OCI-LY3 (cell line): ENCODE measurements at regions not wholly inside any gene's neighbourhood (a gene's known extent, or its start where the extent isn't known, plus 50 kb on each side); places are given as distances from the start of the nearest gene placed in this dataset.

ENCODE experiments used
- H2AFZ ChIP-seq: fragments of 200-600, 300-600 bp; shearing (Covaris generic); 2 replicates; pipeline ENCODE4 v1.6.0; 2014; ENCODE audit warnings: antibody characterized with exemption, low read depth, low read length
- H3K27ac ChIP-seq: fragments of 200-600, 300-600 bp; sonication (generic); 2 replicates; pipeline ENCODE4 v1.5.1; 2014; ENCODE audit warnings: mild to moderate bottlenecking, low read length, moderate library complexity, mixed read lengths
- H3K27me3 ChIP-seq: fragments of 200-600, 300-600 bp; sonication (generic); 2 replicates; pipeline ENCODE4 v1.6.1; 2014; ENCODE audit warnings: low read depth, low read length, mixed read lengths
- H3K36me3 ChIP-seq: fragments of 200-600, 300-600 bp; sonication (generic); replicated peaks from 2 replicates; pipeline ENCODE3; 2014; ENCODE audit warnings: low read depth, low read length, mixed read lengths
- H3K4me1 ChIP-seq: fragments of 300-600, 200-600 bp; sonication (generic); 2 replicates; pipeline ENCODE4 v1.6.1; 2014; ENCODE audit warnings: low read length, mixed read lengths
- H3K4me2 ChIP-seq: fragments of 200-600, 300-600 bp; sonication (generic); 2 replicates; pipeline ENCODE4 v1.6.1; 2014; ENCODE audit warnings: low read length, mixed read lengths
- H3K4me3 ChIP-seq: fragments of 300-600, 200-600 bp; sonication (generic); 2 replicates; pipeline ENCODE4 v1.5.1; 2014; ENCODE audit warnings: antibody characterized with exemption, mild to moderate bottlenecking, low read length, moderate library complexity
- H3K79me2 ChIP-seq: fragments of 300-600, 200-600 bp; shearing (Covaris generic); 2 replicates; pipeline ENCODE4 v1.6.1; 2014; ENCODE audit warnings: mild to moderate bottlenecking, low read length, mixed read lengths
- H3K9ac ChIP-seq: fragments of 300-600, 200-600 bp; shearing (Covaris generic); 2 replicates; pipeline ENCODE4 v1.6.0; 2014; ENCODE audit warnings: mild to moderate bottlenecking, low read length, moderate library complexity
- H3K9me3 ChIP-seq: fragments of 200-600, 300-600 bp; shearing (Covaris generic); 2 replicates; pipeline ENCODE4 v1.6.1; 2014; ENCODE audit warnings: low read length, mixed read lengths; ENCODE audit not compliant: insufficient read depth
- H4K20me1 ChIP-seq: fragments of 200-600, 300-600 bp; sonication (generic); 2 replicates; pipeline ENCODE4 v1.6.1; 2016; ENCODE audit warnings: low read length, mixed read lengths; ENCODE audit not compliant: insufficient read depth
- EZH2phosphoT487 ChIP-seq: fragments of 200-600 bp; shearing (Covaris generic); IDR thresholded peaks from 2 replicates; pipeline ENCODE4 v1.6.1; 2018; ENCODE audit warnings: antibody characterized with exemption, mixed run types, low read depth
- TF ChIP-seq, protein P1 (sequence below): fragments of 200-600, 300-600 bp; sonication (generic); IDR thresholded peaks from 2 replicates; pipeline ENCODE4 v1.5.1; 2014; ENCODE audit warnings: antibody characterized with exemption, low read length, low read depth

DNA sequence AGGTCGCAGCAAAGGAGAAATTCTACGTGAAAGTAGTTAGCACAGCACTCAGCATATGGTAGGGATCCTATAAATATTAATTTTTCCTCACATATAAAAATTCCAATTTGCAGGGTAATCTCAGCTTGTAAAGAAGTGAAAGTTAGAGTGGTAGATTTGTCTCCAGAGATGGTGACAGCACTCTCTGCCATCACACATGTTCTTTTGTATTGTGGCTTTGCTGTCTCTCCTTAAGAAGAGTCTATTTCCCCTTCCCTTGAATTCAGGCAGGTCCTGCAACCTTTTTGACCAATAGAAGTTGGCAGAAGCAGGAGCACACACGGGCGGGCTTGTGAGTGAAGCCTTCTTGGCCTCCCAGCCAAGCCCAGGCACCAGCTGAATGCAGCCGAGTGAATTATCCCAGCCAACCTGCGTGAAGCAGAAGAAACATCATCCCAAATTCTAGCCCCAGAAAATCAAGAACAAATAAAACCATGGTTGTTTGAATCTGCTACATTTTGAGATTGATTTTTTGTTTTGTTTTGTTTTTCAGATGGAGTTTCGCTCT is 107.8 kb upstream of the COPS8 start:
- no peaks in the 10 kb centered on the region for H4K20me1 ChIP-seq
- no peak overlapping the region for H3K4me3 ChIP-seq
- no peak overlapping the region for H2AFZ ChIP-seq
- H3K27ac ChIP-seq, result no peak overlapping the region
- TF ChIP-seq, protein P1, sequence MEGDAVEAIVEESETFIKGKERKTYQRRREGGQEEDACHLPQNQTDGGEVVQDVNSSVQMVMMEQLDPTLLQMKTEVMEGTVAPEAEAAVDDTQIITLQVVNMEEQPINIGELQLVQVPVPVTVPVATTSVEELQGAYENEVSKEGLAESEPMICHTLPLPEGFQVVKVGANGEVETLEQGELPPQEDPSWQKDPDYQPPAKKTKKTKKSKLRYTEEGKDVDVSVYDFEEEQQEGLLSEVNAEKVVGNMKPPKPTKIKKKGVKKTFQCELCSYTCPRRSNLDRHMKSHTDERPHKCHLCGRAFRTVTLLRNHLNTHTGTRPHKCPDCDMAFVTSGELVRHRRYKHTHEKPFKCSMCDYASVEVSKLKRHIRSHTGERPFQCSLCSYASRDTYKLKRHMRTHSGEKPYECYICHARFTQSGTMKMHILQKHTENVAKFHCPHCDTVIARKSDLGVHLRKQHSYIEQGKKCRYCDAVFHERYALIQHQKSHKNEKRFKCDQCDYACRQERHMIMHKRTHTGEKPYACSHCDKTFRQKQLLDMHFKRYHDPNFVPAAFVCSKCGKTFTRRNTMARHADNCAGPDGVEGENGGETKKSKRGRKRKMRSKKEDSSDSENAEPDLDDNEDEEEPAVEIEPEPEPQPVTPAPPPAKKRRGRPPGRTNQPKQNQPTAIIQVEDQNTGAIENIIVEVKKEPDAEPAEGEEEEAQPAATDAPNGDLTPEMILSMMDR, result no peak
- no peak for TF ChIP-seq EZH2phosphoT487
- no peaks in the 10 kb centered on the region for H3K27me3 ChIP-seq
- no peaks in the 10 kb centered on the region for H3K36me3 ChIP-seq
- H3K4me2 ChIP-seq, result no peak overlapping the region
- no peak overlapping the region for H3K9ac ChIP-seq
- no peaks in the 10 kb centered on the region for H3K79me2 ChIP-seq
- H3K9me3 ChIP-seq, result no peaks in the 10 kb centered on the region
- H3K4me1 ChIP-seq, result no peaks in the 10 kb centered on the region

DNA sequence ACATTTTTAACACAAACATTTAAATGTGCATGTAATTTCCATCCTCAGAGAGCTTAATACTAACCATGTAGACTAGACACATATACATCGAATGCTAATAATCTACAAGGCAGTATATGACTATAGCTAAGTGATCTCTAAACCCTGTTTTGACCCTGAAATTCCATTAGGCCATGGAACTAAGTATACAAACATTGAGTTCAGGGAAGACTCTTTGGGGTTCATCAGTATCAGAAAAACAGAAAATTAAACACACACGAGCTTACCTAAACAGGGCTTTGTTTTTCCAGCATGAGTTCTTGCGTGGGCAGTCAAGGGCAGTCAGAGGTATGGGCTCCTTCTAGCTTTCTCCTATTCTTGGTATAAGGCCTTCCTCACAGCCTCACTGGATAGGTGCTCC is 106.0 kb upstream of the COPS8 start:
- TF ChIP-seq EZH2phosphoT487, result no peak
- TF ChIP-seq, protein P1, result no peak
- H3K36me3 ChIP-seq, result no peaks in the 10 kb centered on the region
- no peaks in the 10 kb centered on the region for H3K79me2 ChIP-seq
- no peak overlapping the region for H3K9ac ChIP-seq
- no peaks in the 10 kb centered on the region for H3K4me1 ChIP-seq
- no peaks in the 10 kb centered on the region for H3K27me3 ChIP-seq
- no peak overlapping the region for H3K27ac ChIP-seq
- H3K9me3 ChIP-seq, result no peaks in the 10 kb centered on the region
- H2AFZ ChIP-seq, result no peak overlapping the region
- no peaks in the 10 kb centered on the region for H4K20me1 ChIP-seq
- H3K4me3 ChIP-seq, result no peak overlapping the region
- H3K4me2 ChIP-seq, result no peak overlapping the region

DNA sequence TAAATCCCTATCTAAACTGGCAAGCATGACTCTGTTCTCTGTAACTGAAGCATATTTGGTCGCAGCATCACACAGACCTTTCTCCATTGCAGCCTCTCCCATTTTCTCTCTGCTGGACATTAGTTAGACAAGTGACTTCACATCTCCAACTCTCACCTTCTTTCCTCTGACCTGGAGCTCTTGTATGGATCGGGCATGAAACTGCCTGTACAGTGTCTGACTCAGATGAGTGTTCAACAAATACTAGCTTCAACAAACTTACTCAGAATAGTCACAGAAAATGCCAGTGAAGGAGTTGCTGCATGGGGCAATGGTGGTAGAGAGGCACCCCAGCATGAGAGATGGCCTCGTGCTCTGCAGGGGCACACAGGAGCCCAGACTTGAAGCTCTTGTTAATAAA is 104.7 kb upstream of the COPS8 start:
- Histone ChIP-seq H3K4me2 (no peak overlapping the region), H3K36me3 (no peaks in the 10 kb centered on the region), H3K79me2 (no peaks in the 10 kb centered on the region), H4K20me1 (no peaks in the 10 kb centered on the region), H3K9ac (no peak overlapping the region), H3K27me3 (no peaks in the 10 kb centered on the region), H3K4me3 (no peak overlapping the region), H2AFZ (no peak overlapping the region), H3K27ac (no peak overlapping the region), H3K9me3 (no peaks in the 10 kb centered on the region), H3K4me1 (no peaks in the 10 kb centered on the region)
- TF ChIP-seq, protein P1, result no peak
- no peak for TF ChIP-seq EZH2phosphoT487

DNA sequence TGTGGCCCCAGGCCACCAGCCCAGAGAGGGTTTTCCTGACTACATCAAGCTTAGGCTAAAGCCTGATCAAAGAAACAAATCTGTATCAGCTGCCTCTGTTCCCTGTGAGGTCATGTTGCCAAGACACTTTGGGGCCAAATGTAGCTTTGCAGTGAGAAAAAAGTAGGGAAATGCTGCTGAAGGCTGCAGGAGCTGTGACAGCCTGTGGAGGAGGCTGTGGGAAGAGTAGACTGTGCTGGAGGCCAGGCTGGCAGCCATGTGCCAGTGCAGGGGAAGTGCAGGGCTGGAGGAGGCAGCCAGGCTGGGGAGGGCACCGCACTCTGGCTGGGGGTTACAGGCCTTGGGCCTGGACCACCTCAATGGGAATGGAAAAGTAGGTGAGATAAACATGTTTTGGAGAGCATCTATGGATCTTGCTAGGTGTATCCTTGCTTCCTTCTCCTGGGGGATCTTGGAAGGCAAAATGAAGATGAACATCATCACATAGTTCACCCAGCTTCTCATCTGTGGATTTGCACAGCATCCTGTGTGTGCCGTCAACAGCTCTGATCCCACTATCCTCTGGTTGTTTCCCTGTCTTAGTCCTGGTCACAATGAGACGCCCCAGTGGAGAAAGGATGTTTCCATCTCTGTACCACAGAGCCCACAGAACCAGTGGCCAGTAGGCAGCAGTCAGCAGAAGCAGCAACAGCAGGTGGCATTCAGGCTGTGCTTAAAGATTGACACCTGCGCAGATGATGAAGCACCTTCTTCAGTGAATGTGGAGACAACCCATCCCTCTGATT is 103.8 kb upstream of the COPS8 start:
- H3K4me2 ChIP-seq, result no peak overlapping the region
- no peaks in the 10 kb centered on the region for H3K79me2 ChIP-seq
- no peaks in the 10 kb centered on the region for H3K4me1 ChIP-seq
- H3K4me3 ChIP-seq, result no peak overlapping the region
- H3K27ac ChIP-seq, result no peak overlapping the region
- H3K36me3 ChIP-seq, result no peaks in the 10 kb centered on the region
- no peak overlapping the region for H2AFZ ChIP-seq
- H3K9ac ChIP-seq, result no peak overlapping the region
- no peaks in the 10 kb centered on the region for H3K27me3 ChIP-seq
- no peaks in the 10 kb centered on the region for H4K20me1 ChIP-seq
- no peaks in the 10 kb centered on the region for H3K9me3 ChIP-seq
- TF ChIP-seq, protein P1, result no peak
- TF ChIP-seq EZH2phosphoT487, result no peak
